GM12891 (cell line): ENCODE measurements at regions not wholly inside any gene's neighbourhood (a gene's known extent, or its start where the extent isn't known, plus 50 kb on each side); places are given as distances from the start of the nearest gene placed in this dataset.

Source experiments
- PAX5 ChIP-seq: IDR thresholded peaks from 2 replicates; pipeline ENCODE4 v1.6.1; 2011; ENCODE audit warnings: low read length, moderate library complexity, mild to moderate bottlenecking; ENCODE audit not compliant: insufficient read depth, severe bottlenecking
- POLR2A ChIP-seq: IDR thresholded peaks from 2 replicates; pipeline ENCODE4 v1.6.1; 2011; ENCODE audit warnings: low read depth, low read length, control low read depth
- POLR2AphosphoS5 ChIP-seq: IDR thresholded peaks from 2 replicates; pipeline ENCODE4 v1.6.1; 2011; ENCODE audit warnings: low read depth, low read length, control low read depth
- POU2F2 ChIP-seq: IDR thresholded peaks from 2 replicates; pipeline ENCODE4 v1.6.1; 2011; ENCODE audit warnings: low read depth, mild to moderate bottlenecking, control low read depth, low read length, moderate library complexity
- SPI1 ChIP-seq: IDR thresholded peaks from 2 replicates; pipeline ENCODE4 v1.6.1; 2011; ENCODE audit warnings: low read depth, low read length, control low read depth
- TAF1 ChIP-seq: IDR thresholded peaks from 2 replicates; pipeline ENCODE4 v1.6.1; 2011; ENCODE audit warnings: low read depth, low read length, control low read depth

GRCh38 chr6:87944541-87944954 lies 103.1 kb upstream of the SPACA1 start:
- TF ChIP-seq TAF1 (no peak), POLR2A (no peak), POLR2AphosphoS5 (no peak), POU2F2 (no peak), PAX5 (no peak), SPI1 (no peak)
